ENCODE measurements at regions not wholly inside any gene's neighbourhood (a gene's known extent, or its start where the extent isn't known, plus 50 kb on each side); places are given as distances from the start of the nearest gene placed in this dataset.

GRCh38 chr2:176493226-176493825 is 224.1 kb downstream of the MTX2 start:
- peaks cover 18% of the 10 kb centered on the region for H3K4me1 ChIP-seq (ENCODE audit: insufficient read depth)
- H3K36me3 ChIP-seq (replicated peaks; ENCODE audit: insufficient read depth, low read depth) = no peaks in the 10 kb centered on the region
- WGBS (ENCODE audit: low lambda C conversion rate, missing lambda C conversion rate) = 93% methylated on average over 7 of the region's 7 CpGs
- no peak overlapping the region for H3K4me2 ChIP-seq
- H3K9me3 ChIP-seq (ENCODE audit: low read depth) = no peaks in the 10 kb centered on the region
- H3K27ac ChIP-seq = no peak overlapping the region
- H3K27me3 ChIP-seq = peaks cover 5% of the 10 kb centered on the region
- DNase-seq (ENCODE audit: low spot score) = no peak
- no peak overlapping the region for H2AFZ ChIP-seq
- H3K4me3 ChIP-seq = no peak overlapping the region
- no peaks in the 10 kb centered on the region for H3K9me2 ChIP-seq (replicated peaks; ENCODE audit: insufficient read depth)
- H4K20me1 ChIP-seq (ENCODE audit: insufficient read depth, poor library complexity, severe bottlenecking) = no peaks in the 10 kb centered on the region
- no peaks in the 10 kb centered on the region for H3K79me2 ChIP-seq
- no peak for TF ChIP-seq CTCF (IDR thresholded peaks at IDR 0.05; ENCODE audit: poor library complexity)
- TF ChIP-seq EZH2 (IDR thresholded peaks at IDR 0.05; ENCODE audit: borderline replicate concordance) = no peak
- no peak for TF ChIP-seq EZH2phosphoT487 (IDR thresholded peaks at IDR 0.05; ENCODE audit: low read depth, severe bottlenecking, unreplicated experiment)

- no peak overlapping the region for H2AFZ ChIP-seq
- peaks cover 5% of the 10 kb centered on the region for H3K27me3 ChIP-seq
- H3K36me3 ChIP-seq (replicated peaks; ENCODE audit: insufficient read depth, low read depth) = no peaks in the 10 kb centered on the region
- WGBS (ENCODE audit: low lambda C conversion rate, missing lambda C conversion rate) = 94% methylated on average over 3 of the region's 3 CpGs
- H3K9me3 ChIP-seq (ENCODE audit: low read depth) = no peaks in the 10 kb centered on the region
- TF ChIP-seq EZH2 (IDR thresholded peaks at IDR 0.05; ENCODE audit: borderline replicate concordance) (no peak), CTCF (IDR thresholded peaks at IDR 0.05; ENCODE audit: poor library complexity) (no peak), EZH2phosphoT487 (IDR thresholded peaks at IDR 0.05; ENCODE audit: low read depth, severe bottlenecking, unreplicated experiment) (no peak)
- no peak overlapping the region for H3K4me3 ChIP-seq
- H3K9me2 ChIP-seq (replicated peaks; ENCODE audit: insufficient read depth) = no peaks in the 10 kb centered on the region
- no peaks in the 10 kb centered on the region for H3K79me2 ChIP-seq
- no peak overlapping the region for H3K4me2 ChIP-seq
- peaks cover 18% of the 10 kb centered on the region for H3K4me1 ChIP-seq (ENCODE audit: insufficient read depth)
- H4K20me1 ChIP-seq (ENCODE audit: insufficient read depth, poor library complexity, severe bottlenecking) = no peaks in the 10 kb centered on the region
- no peak for DNase-seq (ENCODE audit: low spot score)
- no peak overlapping the region for H3K27ac ChIP-seq
Measured at GRCh38 chr2:176493909-176494308, 224.7 kb downstream of the MTX2 start.

GRCh38 chr2:176494949-176495353 is 225.7 kb downstream of the MTX2 start:
- Histone ChIP-seq H3K36me3 (replicated peaks; ENCODE audit: insufficient read depth, low read depth) (no peaks in the 10 kb centered on the region), H3K79me2 (no peaks in the 10 kb centered on the region), H3K4me3 (no peak overlapping the region), H3K9me3 (ENCODE audit: low read depth) (no peaks in the 10 kb centered on the region), H3K27ac (no peak overlapping the region), H3K4me1 (ENCODE audit: insufficient read depth) (peaks cover 15% of the 10 kb centered on the region), H3K27me3 (peaks cover 5% of the 10 kb centered on the region), H4K20me1 (ENCODE audit: insufficient read depth, poor library complexity, severe bottlenecking) (no peaks in the 10 kb centered on the region), H2AFZ (no peak overlapping the region), H3K4me2 (no peak overlapping the region), H3K9me2 (replicated peaks; ENCODE audit: insufficient read depth) (no peaks in the 10 kb centered on the region)
- no peak for DNase-seq (ENCODE audit: low spot score)
- TF ChIP-seq EZH2phosphoT487 (IDR thresholded peaks at IDR 0.05; ENCODE audit: low read depth, severe bottlenecking, unreplicated experiment) = no peak
- 84% methylated on average over 2 of the region's 2 CpGs for WGBS (ENCODE audit: low lambda C conversion rate, missing lambda C conversion rate)

GRCh38 chr2:176495826-176496225 is 226.6 kb downstream of the MTX2 start:
- WGBS (ENCODE audit: low lambda C conversion rate, missing lambda C conversion rate) = 88% methylated on average over 3 of the region's 3 CpGs
- no peak overlapping the region for H3K4me2 ChIP-seq
- H3K4me3 ChIP-seq = no peak overlapping the region
- H3K27ac ChIP-seq = no peak overlapping the region
- no peaks in the 10 kb centered on the region for H3K9me2 ChIP-seq (replicated peaks; ENCODE audit: insufficient read depth)
- DNase-seq (ENCODE audit: low spot score) = no peak
- no peaks in the 10 kb centered on the region for H4K20me1 ChIP-seq (ENCODE audit: insufficient read depth, poor library complexity, severe bottlenecking)
- no peaks in the 10 kb centered on the region for H3K9me3 ChIP-seq (ENCODE audit: low read depth)
- TF ChIP-seq EZH2phosphoT487 (IDR thresholded peaks at IDR 0.05; ENCODE audit: low read depth, severe bottlenecking, unreplicated experiment) = no peak
- no peak for TF ChIP-seq CTCF (IDR thresholded peaks at IDR 0.05; ENCODE audit: poor library complexity)
- no peak for TF ChIP-seq EZH2 (IDR thresholded peaks at IDR 0.05; ENCODE audit: borderline replicate concordance)
- no peaks in the 10 kb centered on the region for H3K36me3 ChIP-seq (replicated peaks; ENCODE audit: insufficient read depth, low read depth)
- H3K4me1 ChIP-seq (ENCODE audit: insufficient read depth) = peaks cover 6% of the 10 kb centered on the region
- H3K27me3 ChIP-seq = peaks cover 5% of the 10 kb centered on the region
- no peak overlapping the region for H2AFZ ChIP-seq
- no peaks in the 10 kb centered on the region for H3K79me2 ChIP-seq
